Upper lobe of left lung (tissue), 6 donors: ENCODE measurements at regions not wholly inside any gene's neighbourhood (a gene's known extent, or its start where the extent isn't known, plus 50 kb on each side); places are given as distances from the start of the nearest gene placed in this dataset.

Source experiments
- ATAC-seq, 2 donors: fragments of 200-7000 bp; cut with Tn5 transposase; one replicate each; pipeline ENCODE4 v1.9.1; 2022; ENCODE audit warnings: mild to moderate bottlenecking in 2 of 2, moderate library complexity in 2 of 2; ENCODE audit not compliant: low FRiP score in 2 of 2
- DNase-seq, 2 donors: peaks; one replicate each; pipeline ENCODE4 v3.0.0-alpha.2; 2019 to 2020
- H3K27ac ChIP-seq, 4 donors: fragments of 200-600 bp; sonication (generic); one replicate each; pipeline ENCODE4 v1.5.1; 2016 to 2019
- H3K27me3 ChIP-seq, 4 donors: fragments of 200-600 bp; sonication (generic); one replicate each; pipeline ENCODE4 v1.5.1; 2017 to 2019
- H3K36me3 ChIP-seq, 4 donors: fragments of 200-600 bp; sonication (generic); one replicate each; pipeline ENCODE4 v1.5.1; 2016 to 2019
- H3K4me1 ChIP-seq, 4 donors: fragments of 200-600 bp; sonication (generic); one replicate each; pipeline ENCODE4 v1.5.1; 2018 to 2019
- H3K4me3 ChIP-seq, 4 donors: fragments of 200-600 bp; sonication (generic); one replicate each; pipeline ENCODE4 v1.5.1; 2017 to 2019; ENCODE audit warnings: mild to moderate bottlenecking in 2 of 4, moderate library complexity in 1 of 4
- H3K9me3 ChIP-seq, 4 donors: fragments of 200-600 bp; sonication (generic); one replicate each; pipeline ENCODE4 v1.5.1; 2018 to 2019
- CTCF ChIP-seq, 6 experiments: fragments of 450-650 bp in 4 of 6; fragments of 200-600 bp in 2 of 6; sonication (generic) in 2 of 6; IDR thresholded peaks; one replicate each; pipeline ENCODE4 v1.5.1; 2016 to 2019; ENCODE audit warnings: antibody characterized with exemption in 6 of 6
- EP300 ChIP-seq, 4 donors: sonication (generic); formaldehyde crosslinking; IDR thresholded peaks; one replicate each; pipeline ENCODE4 v1.5.1; 2017; ENCODE audit warnings: antibody characterized with exemption in 4 of 4, control low read depth in 2 of 4
- POLR2A ChIP-seq, 4 donors: fragments of 450-650 bp; IDR thresholded peaks; one replicate each; pipeline ENCODE4 v1.5.1; 2016 to 2017; ENCODE audit warnings: antibody characterized with exemption in 4 of 4, mild to moderate bottlenecking in 2 of 4
- POLR2AphosphoS5 ChIP-seq, 2 donors: sonication (generic); formaldehyde crosslinking; IDR thresholded peaks; one replicate each; pipeline ENCODE4 v1.5.1; 2017; ENCODE audit warnings: antibody characterized with exemption in 2 of 2
- WGBS, 2 donors: methylation state at CpG; one replicate each; pipeline ENCODE4 v1.1.5; 2017 to 2018; 5-methylcytosine and 5-hydroxymethylcytosine counted together
- donor health status: DM: no; HTN: no; CAD: no; lungs with moderate emphysema.
- donor health status: DM: no; HTN: yes; CAD: no; lungs with severe emphysema.

GRCh38 chr14:53295985-53296582, 143.0 kb upstream of the DDHD1 start:
- no peak overlapping the region for H3K27ac ChIP-seq
- no peaks in the 10 kb centered on the region for H3K27me3 ChIP-seq
- no peaks in the 10 kb centered on the region for H3K36me3 ChIP-seq
- TF ChIP-seq CTCF (IDR thresholded peaks at IDR 0.05) (peak in 3 of 6 experiments; percentile 57 to 64 (median 64)), POLR2A (IDR thresholded peaks at IDR 0.05) (no peak)
- H3K9me3 ChIP-seq = no peaks in the 10 kb centered on the region
- 50 to 53% methylated on average over 9 of the region's 9 CpGs for WGBS, 2 donors
- peak in 1 of 2 donors; percentile 58 for ATAC-seq
- DNase-seq = no peak
- no peak overlapping the region for H3K4me3 ChIP-seq
- peaks cover 0 to 7% (median 0%) of the 10 kb centered on the region in 4 donors for H3K4me1 ChIP-seq

GRCh38 chr14:53295372-53295771, 142.2 kb upstream of the DDHD1 start:
- Histone ChIP-seq H3K27me3 (no peaks in the 10 kb centered on the region), H3K9me3 (no peaks in the 10 kb centered on the region), H3K36me3 (no peaks in the 10 kb centered on the region), H3K4me3 (no peak overlapping the region), H3K27ac (no peak overlapping the region), H3K4me1 (peaks cover 0 to 7% (median 0%) of the 10 kb centered on the region in 4 donors)
- DNase-seq (no peak), ATAC-seq (no peak)
- TF ChIP-seq EP300 (IDR thresholded peaks at IDR 0.05) = no peak
- TF ChIP-seq POLR2AphosphoS5 (IDR thresholded peaks at IDR 0.05) = no peak
- no peak for TF ChIP-seq POLR2A (IDR thresholded peaks at IDR 0.05)
- TF ChIP-seq CTCF (IDR thresholded peaks at IDR 0.05) = no peak
- WGBS, 2 donors = 90 to 93% methylated on average over 4 of the region's 4 CpGs

- no peak for TF ChIP-seq POLR2A (IDR thresholded peaks at IDR 0.05)
- no peak for TF ChIP-seq POLR2AphosphoS5 (IDR thresholded peaks at IDR 0.05)
- no peak for TF ChIP-seq CTCF (IDR thresholded peaks at IDR 0.05)
- TF ChIP-seq EP300 (IDR thresholded peaks at IDR 0.05) = no peak
- no peaks in the 10 kb centered on the region for H3K36me3 ChIP-seq
- H3K4me3 ChIP-seq = no peak overlapping the region
- DNase-seq (no peak), ATAC-seq (no peak)
- no peaks in the 10 kb centered on the region for H3K4me1 ChIP-seq
- peaks cover 0 to 4% (median 1%) of the 10 kb centered on the region in 4 donors for H3K9me3 ChIP-seq
- H3K27ac ChIP-seq = no peak overlapping the region
- H3K27me3 ChIP-seq = no peaks in the 10 kb centered on the region
Measured at GRCh38 chr14:53286301-53286700, 133.2 kb upstream of the DDHD1 start.

GRCh38 chr14:53285821-53286220, 132.7 kb upstream of the DDHD1 start:
- DNase-seq = no peak
- Histone ChIP-seq H3K9me3 (peaks cover 0 to 5% (median 2%) of the 10 kb centered on the region in 4 donors), H3K4me3 (no peak overlapping the region), H3K4me1 (no peaks in the 10 kb centered on the region), H3K27me3 (no peaks in the 10 kb centered on the region), H3K27ac (no peak overlapping the region), H3K36me3 (no peaks in the 10 kb centered on the region)
- TF ChIP-seq EP300 (IDR thresholded peaks at IDR 0.05) (no peak), CTCF (IDR thresholded peaks at IDR 0.05) (no peak), POLR2AphosphoS5 (IDR thresholded peaks at IDR 0.05) (no peak), POLR2A (IDR thresholded peaks at IDR 0.05) (no peak)
- WGBS, 2 donors = 72 to 82% methylated on average over 4 of the region's 4 CpGs
- ATAC-seq = no peak

- Histone ChIP-seq H3K27me3 (no peaks in the 10 kb centered on the region), H3K4me3 (no peak overlapping the region), H3K36me3 (no peaks in the 10 kb centered on the region), H3K4me1 (no peaks in the 10 kb centered on the region), H3K27ac (no peak overlapping the region), H3K9me3 (peaks cover 0 to 12% (median 2%) of the 10 kb centered on the region in 4 donors)
- no peak for TF ChIP-seq POLR2A (IDR thresholded peaks at IDR 0.05)
- TF ChIP-seq CTCF (IDR thresholded peaks at IDR 0.05) = no peak
- TF ChIP-seq POLR2AphosphoS5 (IDR thresholded peaks at IDR 0.05) = no peak
- no peak for TF ChIP-seq EP300 (IDR thresholded peaks at IDR 0.05)
- ATAC-seq (no peak), DNase-seq (no peak)
- WGBS, 2 donors = 88 to 93% methylated on average over 4 of the region's 4 CpGs
Measured at GRCh38 chr14:53285064-53285463, 131.9 kb upstream of the DDHD1 start.
